ENCODE measurements at regions not wholly inside any gene's neighbourhood (a gene's known extent, or its start where the extent isn't known, plus 50 kb on each side); places are given as distances from the start of the nearest gene placed in this dataset.

GRCh38 chr20:24042646-24043045 is 54.1 kb upstream of the GGTLC1 start:
- no peak for TF ChIP-seq CTCF (IDR thresholded peaks at IDR 0.05)
- 65 to 72% methylated on average over 3 of the region's 3 CpGs for WGBS, 2 donors
- Histone ChIP-seq H3K27ac (no peak overlapping the region), H3K4me1 (no peaks in the 10 kb centered on the region), H3K27me3 (no peaks in the 10 kb centered on the region), H3K9me3 (no peaks in the 10 kb centered on the region), H3K4me3 (no peak overlapping the region), H3K36me3 (no peaks in the 10 kb centered on the region)
- ATAC-seq: no peak
- no peak for FAIRE-seq
- intact Hi-C loops (cut with DNase I): no loop called here
- DNase-seq: no peak

GRCh38 chr20:24040896-24041459 is 52.4 kb upstream of the GGTLC1 start:
- Histone ChIP-seq H3K4me3 (no peak overlapping the region), H3K27me3 (no peaks in the 10 kb centered on the region), H3K4me1 (no peaks in the 10 kb centered on the region), H3K9me3 (no peaks in the 10 kb centered on the region), H3K36me3 (no peaks in the 10 kb centered on the region), H3K27ac (no peak overlapping the region)
- intact Hi-C loops (cut with DNase I): no loop called here
- no peak for TF ChIP-seq CTCF (IDR thresholded peaks at IDR 0.05)
- DNase-seq (no peak), ATAC-seq (no peak), FAIRE-seq (no peak)
- 58 to 73% methylated on average over 1 of the region's 1 CpG for WGBS, 2 donors

GRCh38 chr20:24039196-24039595 is 50.6 kb upstream of the GGTLC1 start:
- intact Hi-C loops (cut with DNase I): no loop called here
- no peak for TF ChIP-seq CTCF (IDR thresholded peaks at IDR 0.05)
- FAIRE-seq (no peak), DNase-seq (no peak), ATAC-seq (no peak)
- Histone ChIP-seq H3K9me3 (no peaks in the 10 kb centered on the region), H3K27me3 (no peaks in the 10 kb centered on the region), H3K27ac (no peak overlapping the region), H3K4me1 (no peaks in the 10 kb centered on the region), H3K4me3 (no peak overlapping the region), H3K36me3 (no peaks in the 10 kb centered on the region)
- 63 to 75% methylated on average over 3 of the region's 3 CpGs for WGBS, 2 donors
